A673 (cell line): ENCODE measurements at regions not wholly inside any gene's neighbourhood (a gene's known extent, or its start where the extent isn't known, plus 50 kb on each side); places are given as distances from the start of the nearest gene placed in this dataset.

Source experiments
- EZH2 ChIP-seq: fragments of 200-600 bp; sonication (generic); IDR thresholded peaks from 2 replicates; pipeline ENCODE4 v1.6.1; 2017; ENCODE audit warnings: borderline replicate concordance, low read depth, mild to moderate bottlenecking, mixed read lengths, antibody characterized with exemption, low read length; ENCODE audit not compliant: poor library complexity, severe bottlenecking
- TF ChIP-seq, protein P1 (sequence below): fragments of 300-800, 200-600 bp; sonication (generic); conservative IDR thresholded peaks from 2 replicates; pipeline ENCODE4 v1.5.1; 2017; ENCODE audit warnings: low read depth, mild to moderate bottlenecking, antibody characterized with exemption, low read length, moderate library complexity, mixed read lengths

- TF ChIP-seq, protein P1, sequence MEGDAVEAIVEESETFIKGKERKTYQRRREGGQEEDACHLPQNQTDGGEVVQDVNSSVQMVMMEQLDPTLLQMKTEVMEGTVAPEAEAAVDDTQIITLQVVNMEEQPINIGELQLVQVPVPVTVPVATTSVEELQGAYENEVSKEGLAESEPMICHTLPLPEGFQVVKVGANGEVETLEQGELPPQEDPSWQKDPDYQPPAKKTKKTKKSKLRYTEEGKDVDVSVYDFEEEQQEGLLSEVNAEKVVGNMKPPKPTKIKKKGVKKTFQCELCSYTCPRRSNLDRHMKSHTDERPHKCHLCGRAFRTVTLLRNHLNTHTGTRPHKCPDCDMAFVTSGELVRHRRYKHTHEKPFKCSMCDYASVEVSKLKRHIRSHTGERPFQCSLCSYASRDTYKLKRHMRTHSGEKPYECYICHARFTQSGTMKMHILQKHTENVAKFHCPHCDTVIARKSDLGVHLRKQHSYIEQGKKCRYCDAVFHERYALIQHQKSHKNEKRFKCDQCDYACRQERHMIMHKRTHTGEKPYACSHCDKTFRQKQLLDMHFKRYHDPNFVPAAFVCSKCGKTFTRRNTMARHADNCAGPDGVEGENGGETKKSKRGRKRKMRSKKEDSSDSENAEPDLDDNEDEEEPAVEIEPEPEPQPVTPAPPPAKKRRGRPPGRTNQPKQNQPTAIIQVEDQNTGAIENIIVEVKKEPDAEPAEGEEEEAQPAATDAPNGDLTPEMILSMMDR = no peak
- no peak for TF ChIP-seq EZH2
These were observed 74.2 kb upstream of the CSNK1A1L start for GRCh38 chr13:37179645-37180044.
